Duodenal mucosa (tissue), 2 donors: ENCODE measurements at regions not wholly inside any gene's neighbourhood (a gene's known extent, or its start where the extent isn't known, plus 50 kb on each side); places are given as distances from the start of the nearest gene placed in this dataset.
"Not testable (repeated sequence)": the region's sequence is repeated elsewhere in the genome, so short reads cannot be mapped to it uniquely, and the experiment has no call there.

Source experiments
- H3K27ac ChIP-seq: one replicate; pipeline ENCODE4 v1.7.0; 2013; ENCODE audit warnings: low read depth, low read length
- H3K27me3 ChIP-seq, 2 donors: one replicate each; pipeline ENCODE4 v1.7.0; 2013; ENCODE audit warnings: low read length in 2 of 2, control low read depth in 1 of 2; ENCODE audit not compliant: insufficient read depth in 2 of 2, control insufficient read depth in 1 of 2
- H3K36me3 ChIP-seq, 2 donors: one replicate each; pipeline ENCODE4 v1.7.0; 2013; ENCODE audit warnings: low read length in 2 of 2, control low read depth in 1 of 2; ENCODE audit not compliant: insufficient read depth in 2 of 2, control insufficient read depth in 1 of 2
- H3K4me1 ChIP-seq, 2 donors: one replicate each; pipeline ENCODE4 v1.7.0; 2013; ENCODE audit warnings: low read length in 2 of 2, control low read depth in 1 of 2; ENCODE audit not compliant: insufficient read depth in 2 of 2, control insufficient read depth in 1 of 2
- H3K4me3 ChIP-seq, 2 donors: one replicate each; pipeline ENCODE4 v1.7.0; 2013; ENCODE audit warnings: low read length in 2 of 2, low read depth in 1 of 2
- H3K9ac ChIP-seq, 2 donors: one replicate each; pipeline ENCODE4 v1.7.0; 2013; ENCODE audit warnings: low read length in 2 of 2, low read depth in 1 of 2
- H3K9me3 ChIP-seq, 2 donors: one replicate each; pipeline ENCODE4 v1.7.0; 2013; ENCODE audit warnings: low read length in 2 of 2, control low read depth in 1 of 2; ENCODE audit not compliant: control insufficient read depth in 1 of 2

- H3K9me3 ChIP-seq = peaks cover 9 to 23% of the 10 kb centered on the region in 2 donors
These were observed 761.5 kb upstream of the SOX11 start for GRCh38 chr2:4930704-4931103.

GRCh38 chr2:4931721-4932365, 760.3 kb upstream of the SOX11 start:
- Histone ChIP-seq H3K27ac (no peak overlapping the region), H3K9me3 (peaks cover 10 to 23% of the 10 kb centered on the region in 2 donors), H3K9ac (no peak overlapping the region), H3K4me3 (no peak overlapping the region), H3K36me3 (no peaks in the 10 kb centered on the region), H3K4me1 (no peaks in the 10 kb centered on the region), H3K27me3 (no peaks in the 10 kb centered on the region)

More at GRCh38 chr2:4930704-4931103, 761.5 kb upstream of the SOX11 start:
- H3K36me3 ChIP-seq = no peaks in the 10 kb centered on the region
- no peak overlapping the region for H3K4me3 ChIP-seq
- H3K4me1 ChIP-seq = no peaks in the 10 kb centered on the region
- no peak overlapping the region for H3K27ac ChIP-seq
- H3K9ac ChIP-seq = no peak overlapping the region
- H3K27me3 ChIP-seq = no peaks in the 10 kb centered on the region

- H3K9ac ChIP-seq, H3K27ac ChIP-seq, H3K4me1 ChIP-seq, H3K27me3 ChIP-seq, H3K4me3 ChIP-seq, H3K36me3 ChIP-seq: not testable (repeated sequence)
- H3K9me3 ChIP-seq = peaks cover 7 to 20% of the 10 kb centered on the region in 2 donors
These were observed 756.9 kb upstream of the SOX11 start for GRCh38 chr2:4935291-4935690.

GRCh38 chr2:4937550-4937949, 754.6 kb upstream of the SOX11 start:
- Histone ChIP-seq H3K9ac (no peak overlapping the region), H3K4me3 (no peak overlapping the region), H3K27ac (no peak overlapping the region), H3K4me1 (no peaks in the 10 kb centered on the region), H3K36me3 (no peaks in the 10 kb centered on the region), H3K27me3 (no peaks in the 10 kb centered on the region), H3K9me3 (peaks cover 12 to 17% of the 10 kb centered on the region in 2 donors)

- Histone ChIP-seq H3K27ac (no peak overlapping the region), H3K27me3 (no peaks in the 10 kb centered on the region), H3K9ac (no peak overlapping the region), H3K4me1 (no peaks in the 10 kb centered on the region), H3K4me3 (no peak overlapping the region), H3K36me3 (no peaks in the 10 kb centered on the region), H3K9me3 (peaks cover 14 to 15% of the 10 kb centered on the region in 2 donors)
These were observed 754.0 kb upstream of the SOX11 start for GRCh38 chr2:4938206-4938605.

- Histone ChIP-seq H3K27me3 (no peaks in the 10 kb centered on the region), H3K4me3 (no peak overlapping the region), H3K9me3 (peaks cover 13% of the 10 kb centered on the region in 2 donors), H3K9ac (no peak overlapping the region), H3K4me1 (no peaks in the 10 kb centered on the region), H3K36me3 (no peaks in the 10 kb centered on the region), H3K27ac (no peak overlapping the region)
These were observed 749.7 kb upstream of the SOX11 start for GRCh38 chr2:4942441-4942840.

- H3K4me1 ChIP-seq = no peaks in the 10 kb centered on the region
- peaks cover 11 to 17% of the 10 kb centered on the region in 2 donors for H3K9me3 ChIP-seq
- no peaks in the 10 kb centered on the region for H3K27me3 ChIP-seq
- no peak overlapping the region for H3K27ac ChIP-seq
- H3K9ac ChIP-seq = no peak overlapping the region
- no peaks in the 10 kb centered on the region for H3K36me3 ChIP-seq
- no peak overlapping the region for H3K4me3 ChIP-seq
These were observed 744.3 kb upstream of the SOX11 start for GRCh38 chr2:4947911-4948310.

- Histone ChIP-seq H3K36me3 (no peaks in the 10 kb centered on the region), H3K27me3 (no peaks in the 10 kb centered on the region), H3K4me3 (no peak overlapping the region), H3K9me3 (peaks cover 9 to 10% of the 10 kb centered on the region in 2 donors), H3K9ac (no peak overlapping the region), H3K27ac (no peak overlapping the region), H3K4me1 (no peaks in the 10 kb centered on the region)
These were observed 740.8 kb upstream of the SOX11 start for GRCh38 chr2:4951368-4951767.

- H3K27ac ChIP-seq = no peak overlapping the region
- no peaks in the 10 kb centered on the region for H3K36me3 ChIP-seq
- H3K4me1 ChIP-seq = no peaks in the 10 kb centered on the region
- no peak overlapping the region for H3K9ac ChIP-seq
- H3K27me3 ChIP-seq = no peaks in the 10 kb centered on the region
- peaks cover 0 to 3% of the 10 kb centered on the region in 2 donors for H3K9me3 ChIP-seq
- H3K4me3 ChIP-seq = no peak overlapping the region
These were observed 733.0 kb upstream of the SOX11 start for GRCh38 chr2:4959219-4959618.

GRCh38 chr2:4962419-4962818, 729.8 kb upstream of the SOX11 start:
- no peaks in the 10 kb centered on the region for H3K27me3 ChIP-seq
- H3K4me1 ChIP-seq = no peaks in the 10 kb centered on the region
- H3K4me3 ChIP-seq = no peak overlapping the region
- peaks cover 0 to 5% of the 10 kb centered on the region in 2 donors for H3K9me3 ChIP-seq
- no peak overlapping the region for H3K9ac ChIP-seq
- no peak overlapping the region for H3K27ac ChIP-seq
- H3K36me3 ChIP-seq = no peaks in the 10 kb centered on the region
